HL-60 (cell line): ENCODE measurements at regions not wholly inside any gene's neighbourhood (a gene's known extent, or its start where the extent isn't known, plus 50 kb on each side); places are given as distances from the start of the nearest gene placed in this dataset.

Source experiments
- CTCF ChIP-seq: IDR thresholded peaks from one replicate; pipeline ENCODE4 v1.5.1; 2011; ENCODE audit warnings: low read length, control low read depth, inconsistent platforms; ENCODE audit not compliant: insufficient read depth
- POLR2AphosphoS5 ChIP-seq: IDR thresholded peaks from 2 replicates; pipeline ENCODE4 v1.6.1; 2012; ENCODE audit warnings: low read depth

GRCh38 chr5:173716058-173716682 lies 99.7 kb upstream of the BOD1 start:
- TF ChIP-seq CTCF = no peak
- TF ChIP-seq POLR2AphosphoS5 = no peak
